ENCODE measurements at regions not wholly inside any gene's neighbourhood (a gene's known extent, or its start where the extent isn't known, plus 50 kb on each side); places are given as distances from the start of the nearest gene placed in this dataset.
"Not testable (repeated sequence)": the region's sequence is repeated elsewhere in the genome, so short reads cannot be mapped to it uniquely, and the experiment has no call there.

- DNase-seq (ENCODE audit: low read depth), result no peak
Observed at GRCh38 chr3:74978684-74979083, 364.2 kb upstream of the CNTN3 start.

- DNase-seq (ENCODE audit: low read depth), result not testable (repeated sequence)
Observed at GRCh38 chr3:74985028-74985904, 370.8 kb upstream of the CNTN3 start.

GRCh38 chr3:74988095-74988494, 373.6 kb upstream of the CNTN3 start:
- no peak for DNase-seq (ENCODE audit: low read depth)

GRCh38 chr3:74992898-74993297, 378.4 kb upstream of the CNTN3 start:
- DNase-seq (ENCODE audit: low read depth), result no peak

- no peak for DNase-seq (ENCODE audit: low read depth)
Observed at GRCh38 chr3:75001330-75001729, 386.9 kb upstream of the CNTN3 start.

GRCh38 chr3:75012791-75013331, 398.4 kb upstream of the CNTN3 start:
- DNase-seq (ENCODE audit: low read depth), result no peak

GRCh38 chr3:75014008-75014407, 399.5 kb upstream of the CNTN3 start:
- DNase-seq (ENCODE audit: low read depth), result no peak

GRCh38 chr3:75015280-75015679, 400.8 kb upstream of the CNTN3 start:
- DNase-seq (ENCODE audit: low read depth), result no peak

- no peak for DNase-seq (ENCODE audit: low read depth)
Observed at GRCh38 chr3:75035146-75035545, 420.7 kb upstream of the CNTN3 start.

- no peak for DNase-seq (ENCODE audit: low read depth)
Observed at GRCh38 chr3:75042941-75043340, 428.5 kb upstream of the CNTN3 start.

- DNase-seq (ENCODE audit: low read depth), result peak; percentile 6
Observed at GRCh38 chr3:75048650-75049049, 434.2 kb upstream of the CNTN3 start.

GRCh38 chr3:75049533-75049932, 435.1 kb upstream of the CNTN3 start:
- DNase-seq (ENCODE audit: low read depth), result no peak

- DNase-seq (ENCODE audit: low read depth), result no peak
Observed at GRCh38 chr3:75059120-75059519, 444.7 kb upstream of the CNTN3 start.

- DNase-seq (ENCODE audit: low read depth), result no peak
Observed at GRCh38 chr3:75061806-75062205, 447.3 kb upstream of the CNTN3 start.

- no peak for DNase-seq (ENCODE audit: low read depth)
Observed at GRCh38 chr3:75075158-75075557, 460.7 kb upstream of the CNTN3 start.

- no peak for DNase-seq (ENCODE audit: low read depth)
Observed at GRCh38 chr3:75076481-75076880, 462.0 kb upstream of the CNTN3 start.

- no peak for DNase-seq (ENCODE audit: low read depth)
Observed at GRCh38 chr3:75078290-75078689, 463.8 kb upstream of the CNTN3 start.

GRCh38 chr3:75082845-75083244, 468.4 kb upstream of the CNTN3 start:
- no peak for DNase-seq (ENCODE audit: low read depth)

GRCh38 chr3:75089841-75090240, 475.4 kb upstream of the CNTN3 start:
- no peak for DNase-seq (ENCODE audit: low read depth)

- no peak for DNase-seq (ENCODE audit: low read depth)
Observed at GRCh38 chr3:75101329-75102147, 487.1 kb upstream of the CNTN3 start.

- DNase-seq (ENCODE audit: low read depth), result no peak
Observed at GRCh38 chr3:75110741-75111140, 496.3 kb upstream of the CNTN3 start.

GRCh38 chr3:75115695-75116094, 501.2 kb upstream of the CNTN3 start:
- no peak for DNase-seq (ENCODE audit: low read depth)

Measured in HT1080 (cell line).